Progenitor cell of endocrine pancreas (in vitro differentiated cells): ENCODE measurements at regions not wholly inside any gene's neighbourhood (a gene's known extent, or its start where the extent isn't known, plus 50 kb on each side); places are given as distances from the start of the nearest gene placed in this dataset.

ENCODE experiments used
- DNase-seq: peaks from one replicate; pipeline ENCODE4 v3.0.0; 2021; ENCODE audit warnings: low spot score; ENCODE audit not compliant: unreplicated experiment
- H3K27ac Mint-ChIP-seq: 2 replicates; pipeline ENCODE4 v1.8.0; 2021; ENCODE audit warnings: mild to moderate bottlenecking, moderate library complexity, mixed read lengths
- H3K27me3 Mint-ChIP-seq: 2 replicates; pipeline ENCODE4 v1.8.0; 2021; ENCODE audit warnings: mixed read lengths
- H3K36me3 Mint-ChIP-seq: 2 replicates; pipeline ENCODE4 v1.8.0; 2022; ENCODE audit warnings: mixed read lengths; ENCODE audit not compliant: insufficient read depth
- H3K4me1 Mint-ChIP-seq: 2 replicates; pipeline ENCODE4 v1.8.0; 2021; ENCODE audit warnings: low read depth, mixed read lengths
- H3K4me3 Mint-ChIP-seq: 2 replicates; pipeline ENCODE4 v1.8.0; 2021; ENCODE audit warnings: low read depth, mild to moderate bottlenecking, moderate library complexity, mixed read lengths
- H3K9me3 Mint-ChIP-seq: 2 replicates; pipeline ENCODE4 v1.8.0; 2021; ENCODE audit warnings: low read depth, mixed read lengths
- TF ChIP-seq, protein P1 (sequence below): fragments of 200-600 bp; sonication (generic); IDR thresholded peaks from one replicate; pipeline ENCODE4 v1.5.0; 2021; ENCODE audit warnings: antibody characterized with exemption, mild to moderate bottlenecking; ENCODE audit not compliant: unreplicated experiment

DNA sequence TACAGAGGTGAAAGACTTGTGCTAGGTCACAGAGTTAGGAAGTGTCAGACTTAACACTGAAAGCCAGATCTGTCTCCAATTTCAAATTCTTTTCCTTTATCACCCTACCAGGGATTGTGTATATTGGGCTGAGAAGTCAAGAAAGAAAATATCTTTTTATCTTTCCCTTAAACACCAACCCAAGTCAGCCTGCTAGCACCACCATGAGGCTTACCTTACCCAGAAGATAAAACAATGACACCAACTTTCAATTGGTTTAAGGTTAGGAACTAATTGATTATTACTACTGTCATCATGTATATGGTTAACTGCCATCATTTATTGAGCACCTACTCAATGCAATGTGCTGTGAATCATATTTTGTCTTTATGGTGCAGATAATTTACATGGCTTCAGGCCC is 178.9 kb upstream of the FOXD3 start:
- Mint-ChIP-seq H3K9me3 (no peaks in the 10 kb centered on the region), H3K27ac (no peak overlapping the region), H3K27me3 (no peaks in the 10 kb centered on the region), H3K36me3 (no peaks in the 10 kb centered on the region), H3K4me1 (no peaks in the 10 kb centered on the region), H3K4me3 (no peak overlapping the region)
- DNase-seq: no peak
- TF ChIP-seq, protein P1, sequence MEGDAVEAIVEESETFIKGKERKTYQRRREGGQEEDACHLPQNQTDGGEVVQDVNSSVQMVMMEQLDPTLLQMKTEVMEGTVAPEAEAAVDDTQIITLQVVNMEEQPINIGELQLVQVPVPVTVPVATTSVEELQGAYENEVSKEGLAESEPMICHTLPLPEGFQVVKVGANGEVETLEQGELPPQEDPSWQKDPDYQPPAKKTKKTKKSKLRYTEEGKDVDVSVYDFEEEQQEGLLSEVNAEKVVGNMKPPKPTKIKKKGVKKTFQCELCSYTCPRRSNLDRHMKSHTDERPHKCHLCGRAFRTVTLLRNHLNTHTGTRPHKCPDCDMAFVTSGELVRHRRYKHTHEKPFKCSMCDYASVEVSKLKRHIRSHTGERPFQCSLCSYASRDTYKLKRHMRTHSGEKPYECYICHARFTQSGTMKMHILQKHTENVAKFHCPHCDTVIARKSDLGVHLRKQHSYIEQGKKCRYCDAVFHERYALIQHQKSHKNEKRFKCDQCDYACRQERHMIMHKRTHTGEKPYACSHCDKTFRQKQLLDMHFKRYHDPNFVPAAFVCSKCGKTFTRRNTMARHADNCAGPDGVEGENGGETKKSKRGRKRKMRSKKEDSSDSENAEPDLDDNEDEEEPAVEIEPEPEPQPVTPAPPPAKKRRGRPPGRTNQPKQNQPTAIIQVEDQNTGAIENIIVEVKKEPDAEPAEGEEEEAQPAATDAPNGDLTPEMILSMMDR: no peak

DNA sequence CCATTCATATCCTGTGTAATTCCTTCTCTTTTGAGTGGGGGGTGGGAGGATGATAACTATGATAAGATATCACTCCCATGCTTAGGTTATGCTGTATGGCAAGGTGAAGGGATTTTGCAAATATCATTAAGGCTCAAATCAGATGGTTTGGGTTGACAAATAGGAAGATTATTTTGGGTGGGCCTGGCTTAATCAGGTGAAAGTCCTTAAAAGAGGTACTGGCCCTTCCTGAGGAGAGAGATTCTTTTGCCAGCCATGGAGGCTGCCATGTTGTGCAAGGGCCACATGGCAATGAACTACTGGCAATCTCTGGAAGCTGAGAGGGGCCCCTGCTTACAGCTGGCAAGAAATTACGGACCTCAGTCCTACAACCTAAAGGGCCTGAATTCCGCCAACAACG is 174.6 kb upstream of the FOXD3 start:
- no peak overlapping the region for H3K27ac Mint-ChIP-seq
- H3K27me3 Mint-ChIP-seq: peaks cover 6% of the 10 kb centered on the region

DNA sequence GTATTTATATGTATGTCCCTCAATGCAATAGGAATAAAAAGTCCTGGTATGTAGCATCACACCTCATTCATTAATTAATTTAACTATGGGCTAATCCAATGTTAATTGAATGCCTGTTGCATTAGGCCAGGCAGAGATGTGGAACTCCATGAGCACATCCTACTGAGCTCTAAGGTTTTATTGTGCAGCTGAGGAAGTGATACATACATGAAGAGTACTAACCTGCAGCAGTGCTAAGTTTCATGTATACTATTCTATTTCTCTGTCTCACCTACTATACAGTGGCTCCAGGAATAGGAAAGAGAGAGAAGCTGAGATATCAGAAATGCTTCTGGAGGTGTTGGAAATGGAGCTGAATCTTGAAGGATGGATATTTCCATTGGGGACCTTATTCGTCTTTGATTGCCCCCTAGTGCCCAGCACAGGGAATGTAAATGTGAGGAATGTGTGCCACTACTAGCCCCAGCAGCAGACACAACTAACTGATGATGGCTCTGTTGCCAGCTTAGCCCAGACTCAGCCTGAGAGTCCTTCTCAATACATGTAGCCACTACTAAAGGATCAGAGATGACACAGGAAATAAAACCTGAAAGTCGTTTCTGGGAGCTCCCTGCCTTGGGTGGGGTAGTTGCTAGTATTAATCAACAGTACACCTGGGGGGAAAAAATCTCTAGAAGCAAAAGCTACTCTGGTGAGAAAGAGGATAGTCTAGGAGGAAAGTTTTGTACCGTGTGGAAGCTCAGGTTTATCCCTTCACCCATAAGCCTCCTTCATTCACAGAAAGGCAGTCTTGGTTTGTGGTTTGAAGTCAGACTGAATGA is 173.3 kb upstream of the FOXD3 start:
- Mint-ChIP-seq H3K27ac (no peak overlapping the region), H3K36me3 (no peaks in the 10 kb centered on the region), H3K4me1 (no peaks in the 10 kb centered on the region), H3K27me3 (peaks cover 8% of the 10 kb centered on the region), H3K4me3 (no peak overlapping the region), H3K9me3 (no peaks in the 10 kb centered on the region)
- TF ChIP-seq, protein P1: peak; percentile 67
- DNase-seq: peak; percentile 17

More for the DNA sequence above, 174.6 kb upstream of the FOXD3 start:
- H3K4me1 Mint-ChIP-seq: no peaks in the 10 kb centered on the region
- no peaks in the 10 kb centered on the region for H3K9me3 Mint-ChIP-seq
- H3K4me3 Mint-ChIP-seq: no peak overlapping the region
- no peaks in the 10 kb centered on the region for H3K36me3 Mint-ChIP-seq
- TF ChIP-seq, protein P1: no peak
- no peak for DNase-seq

DNA sequence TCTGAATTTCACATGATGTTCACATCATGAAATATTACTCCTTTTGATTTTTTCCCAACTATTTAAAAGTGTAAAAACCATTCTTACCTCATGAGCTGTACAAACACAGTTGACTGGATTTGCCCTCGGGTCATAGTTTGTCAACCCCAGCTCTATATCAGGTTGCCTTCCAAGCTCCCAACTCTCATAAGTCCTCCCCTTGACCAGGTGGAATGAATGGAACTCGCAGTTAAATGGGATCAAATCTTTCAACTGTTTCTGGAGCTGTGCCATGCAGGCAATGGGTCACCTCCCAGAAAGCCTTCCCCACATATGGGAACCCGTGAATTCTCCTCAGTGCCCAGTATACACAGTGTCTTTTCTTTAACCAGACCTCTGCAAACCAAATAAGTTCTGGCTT is 169.8 kb upstream of the FOXD3 start:
- DNase-seq: no peak
- TF ChIP-seq, protein P1: no peak
- Mint-ChIP-seq H3K9me3 (no peaks in the 10 kb centered on the region), H3K36me3 (no peaks in the 10 kb centered on the region), H3K4me1 (no peaks in the 10 kb centered on the region), H3K27me3 (peaks cover 17% of the 10 kb centered on the region), H3K4me3 (no peak overlapping the region), H3K27ac (no peak overlapping the region)

DNA sequence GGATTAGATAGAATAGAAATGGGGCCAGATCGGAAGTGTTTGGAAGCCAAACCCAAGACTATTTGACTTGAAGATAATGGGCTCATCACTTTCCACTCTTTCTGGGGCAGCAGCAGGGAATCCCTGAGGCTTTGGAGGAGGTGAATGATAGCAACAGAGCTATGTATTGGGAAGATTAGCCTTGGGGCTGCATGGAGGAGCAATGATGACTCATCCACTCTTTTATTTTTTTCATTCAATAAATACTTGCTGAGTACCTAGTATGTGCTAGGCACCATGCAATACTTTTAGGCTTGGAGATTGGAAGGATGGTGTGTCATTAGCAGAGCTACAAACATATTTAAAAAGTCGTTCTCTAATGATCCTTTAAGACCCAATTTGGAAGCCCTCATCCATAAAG is 166.9 kb upstream of the FOXD3 start:
- no peaks in the 10 kb centered on the region for H3K4me1 Mint-ChIP-seq
- no peaks in the 10 kb centered on the region for H3K9me3 Mint-ChIP-seq
- DNase-seq: no peak
- no peak overlapping the region for H3K4me3 Mint-ChIP-seq
- no peak overlapping the region for H3K27ac Mint-ChIP-seq
- H3K27me3 Mint-ChIP-seq: peaks cover 22% of the 10 kb centered on the region
- TF ChIP-seq, protein P1: no peak
- H3K36me3 Mint-ChIP-seq: no peaks in the 10 kb centered on the region
